ENCODE measurements at regions not wholly inside any gene's neighbourhood (a gene's known extent, or its start where the extent isn't known, plus 50 kb on each side); places are given as distances from the start of the nearest gene placed in this dataset.

GRCh38 chr20:52775786-52776185, 196.4 kb upstream of the TSHZ2 start:
- DNase-seq = no peak

- DNase-seq = no peak
These were observed 203.5 kb upstream of the TSHZ2 start for GRCh38 chr20:52768694-52769093.

DNA sequence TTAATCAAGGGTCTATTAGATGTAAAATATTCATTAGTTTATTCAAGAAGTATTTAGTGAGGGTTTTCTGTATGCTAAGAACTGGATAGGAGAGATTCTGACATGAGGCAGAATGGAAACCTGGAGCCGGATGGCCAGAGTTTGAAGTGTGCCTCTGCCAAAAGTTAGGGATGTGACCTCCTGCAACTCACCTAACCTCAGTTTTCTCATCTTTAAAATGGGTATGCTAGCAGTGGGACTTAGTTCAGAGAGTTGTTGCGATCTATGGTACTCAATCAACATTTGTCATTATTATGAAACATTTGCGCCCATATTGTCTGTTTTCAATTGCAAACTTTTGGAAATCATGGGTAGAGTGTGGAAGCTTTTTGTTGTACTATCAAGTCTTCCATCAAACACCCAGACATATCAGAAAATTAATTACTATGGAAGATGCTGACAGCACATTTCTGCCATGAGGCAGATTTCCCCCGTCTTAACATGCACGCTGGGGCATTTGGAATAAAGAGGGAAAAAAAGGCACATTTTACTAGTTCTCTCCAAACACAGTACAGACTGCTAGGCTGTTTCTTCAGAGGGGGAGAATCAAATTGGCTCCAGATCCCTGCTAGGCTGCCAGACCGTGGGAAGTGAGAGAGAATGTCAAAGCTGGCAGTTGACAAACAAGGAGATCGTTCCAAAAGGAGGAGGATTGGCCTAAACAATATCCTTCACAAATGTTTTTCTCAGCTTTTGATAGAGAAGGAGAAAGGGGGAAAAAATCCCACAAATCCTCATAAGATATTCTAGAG, 205.3 kb upstream of the TSHZ2 start:
- DNase-seq = no peak

DNA sequence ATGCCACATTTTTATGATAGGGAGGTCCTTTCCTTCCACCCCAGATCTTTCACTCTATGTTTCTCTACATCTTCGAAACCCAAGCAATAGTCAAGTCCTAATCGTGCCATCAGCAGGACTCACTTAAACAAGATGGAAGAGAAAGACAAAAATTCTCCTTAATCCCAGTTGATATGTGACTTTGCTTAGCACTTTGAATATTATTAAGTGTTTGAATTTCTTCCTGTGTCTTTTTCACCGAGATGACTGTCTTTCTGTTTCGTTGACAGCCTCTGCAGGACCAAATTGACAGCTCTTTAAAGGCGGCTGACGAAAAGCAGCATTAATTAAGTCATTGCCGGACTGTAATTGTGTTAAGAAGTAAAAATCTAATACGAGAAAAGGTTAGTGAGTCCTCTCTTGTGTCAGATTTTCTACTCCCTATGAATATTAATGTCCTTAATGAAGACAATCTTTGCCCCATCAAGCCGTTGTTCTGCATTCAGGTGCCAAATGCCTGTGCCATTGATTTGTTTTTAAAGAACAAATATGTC, 208.8 kb upstream of the TSHZ2 start:
- DNase-seq = no peak

DNA sequence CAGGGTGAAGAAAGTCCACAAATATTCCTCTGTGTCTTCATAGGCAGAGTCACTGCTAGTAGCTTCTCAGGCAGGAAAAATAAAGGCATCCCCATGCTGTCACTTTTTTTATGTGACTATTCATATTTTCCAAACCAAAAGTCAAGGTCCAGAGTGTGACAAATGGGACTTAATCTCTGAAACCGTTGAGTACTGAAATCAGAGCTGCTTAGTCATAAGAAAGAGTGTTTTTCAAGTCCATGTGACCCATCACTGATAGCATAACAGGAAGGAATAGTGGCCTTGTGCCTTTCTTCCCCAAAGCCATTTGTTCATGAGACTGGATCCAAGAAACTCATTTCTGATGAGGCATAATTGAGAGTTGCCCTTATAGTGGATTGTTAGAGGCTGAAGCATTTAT, 210.3 kb upstream of the TSHZ2 start:
- DNase-seq = no peak

DNA sequence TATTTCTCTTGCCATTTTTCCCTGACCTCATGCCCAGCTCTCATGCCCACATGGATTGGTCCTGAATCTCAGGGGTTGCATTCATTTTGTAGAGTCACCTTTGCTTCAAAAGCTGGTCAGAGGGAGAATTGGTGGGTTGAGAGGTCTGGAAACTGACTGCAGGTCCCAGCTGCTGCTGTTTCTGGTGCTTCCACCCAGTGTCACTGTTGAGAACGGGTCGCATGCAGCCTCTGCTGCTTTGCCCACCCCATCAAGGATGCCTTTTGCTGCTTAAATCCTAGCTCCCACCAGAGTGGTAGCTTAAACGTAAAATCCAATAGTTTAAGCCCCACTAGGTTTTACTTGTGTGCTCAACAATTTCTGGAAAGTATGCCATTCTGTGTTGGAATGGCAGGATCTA, 211.4 kb upstream of the TSHZ2 start:
- DNase-seq = no peak

DNA sequence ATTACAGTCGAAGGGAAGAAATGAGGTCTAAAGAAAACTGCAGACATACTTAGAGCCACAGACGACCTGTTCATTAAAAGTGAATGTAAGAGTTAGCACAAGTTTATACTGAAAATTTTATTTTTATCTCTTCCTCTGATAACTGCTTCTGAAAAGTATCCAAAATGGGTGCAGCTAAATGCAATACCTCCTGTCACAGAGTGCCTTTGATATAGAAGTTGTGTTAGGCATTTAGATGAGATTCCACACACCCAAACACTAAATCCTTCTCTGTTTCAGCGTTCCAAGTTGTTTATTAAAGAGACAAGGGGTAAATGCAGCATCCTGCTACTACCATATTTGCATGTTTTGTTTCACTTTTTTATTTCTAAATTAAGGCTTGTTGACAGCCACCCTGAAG, 214.7 kb upstream of the TSHZ2 start:
- DNase-seq = no peak

- DNase-seq = no peak
These were observed 216.4 kb upstream of the TSHZ2 start for GRCh38 chr20:52755744-52756143.

GRCh38 chr20:52754366-52754765, 217.8 kb upstream of the TSHZ2 start:
- no peak for DNase-seq

DNA sequence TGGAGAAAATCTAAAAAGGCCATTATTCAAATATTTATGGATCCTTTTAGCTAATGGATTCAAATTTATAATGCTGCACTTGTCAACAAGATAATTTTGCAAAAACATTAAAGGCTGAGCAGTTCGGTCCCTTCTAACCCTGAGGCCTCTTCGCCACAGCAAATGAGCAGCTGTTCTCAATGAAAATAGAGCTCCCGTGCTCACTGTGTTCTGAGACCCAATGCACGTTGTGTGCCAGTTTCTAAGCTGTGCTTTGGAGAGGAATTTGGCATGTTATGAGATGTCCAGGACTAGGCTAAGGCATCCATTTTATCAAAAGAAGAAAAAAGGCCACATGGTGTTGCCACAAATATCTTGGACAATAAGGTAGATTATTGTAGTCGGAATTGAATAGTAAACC, 220.1 kb upstream of the TSHZ2 start:
- peak in 1 of 14 donors; percentile 5 for DNase-seq

DNA sequence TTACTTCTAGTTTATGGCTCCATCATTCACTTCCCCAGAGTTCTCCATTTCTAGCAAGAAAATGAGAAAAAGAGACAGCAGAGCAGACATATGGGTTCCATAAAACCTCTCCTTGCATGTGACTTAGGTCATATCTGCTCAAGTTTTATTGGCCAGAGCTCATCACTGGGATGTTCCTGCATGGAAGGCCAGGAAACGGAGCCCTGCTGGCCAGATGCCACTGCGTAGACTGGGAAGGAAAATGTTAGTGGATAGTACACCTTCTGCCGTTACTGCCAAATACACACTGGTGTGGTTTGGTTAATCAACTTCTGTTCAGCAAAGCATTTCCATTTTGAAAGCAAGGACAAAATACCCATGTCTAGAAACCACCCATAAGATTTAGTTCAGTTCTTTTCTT, 220.6 kb upstream of the TSHZ2 start:
- DNase-seq = no peak

DNA sequence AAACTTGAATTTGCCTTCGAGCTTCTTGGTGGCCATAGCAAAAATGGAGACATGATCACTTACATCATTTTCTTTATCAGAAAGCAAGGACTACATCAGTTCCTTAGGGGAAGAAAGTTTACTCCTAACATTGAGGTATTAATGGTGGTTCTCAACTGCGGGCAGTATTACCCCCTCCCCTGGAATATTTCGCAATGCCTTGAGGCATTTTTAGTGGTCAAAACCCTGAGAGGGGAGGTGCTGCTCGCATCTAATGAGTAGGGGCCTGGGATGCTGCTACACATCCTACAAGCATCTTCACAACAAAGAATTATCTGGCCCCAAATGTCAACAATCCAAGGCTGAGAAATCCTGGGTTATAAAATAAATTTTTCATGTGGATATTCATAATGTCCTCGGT, 222.2 kb upstream of the TSHZ2 start:
- DNase-seq = no peak

GRCh38 chr20:52748990-52749389, 223.2 kb upstream of the TSHZ2 start:
- no peak for DNase-seq

DNA sequence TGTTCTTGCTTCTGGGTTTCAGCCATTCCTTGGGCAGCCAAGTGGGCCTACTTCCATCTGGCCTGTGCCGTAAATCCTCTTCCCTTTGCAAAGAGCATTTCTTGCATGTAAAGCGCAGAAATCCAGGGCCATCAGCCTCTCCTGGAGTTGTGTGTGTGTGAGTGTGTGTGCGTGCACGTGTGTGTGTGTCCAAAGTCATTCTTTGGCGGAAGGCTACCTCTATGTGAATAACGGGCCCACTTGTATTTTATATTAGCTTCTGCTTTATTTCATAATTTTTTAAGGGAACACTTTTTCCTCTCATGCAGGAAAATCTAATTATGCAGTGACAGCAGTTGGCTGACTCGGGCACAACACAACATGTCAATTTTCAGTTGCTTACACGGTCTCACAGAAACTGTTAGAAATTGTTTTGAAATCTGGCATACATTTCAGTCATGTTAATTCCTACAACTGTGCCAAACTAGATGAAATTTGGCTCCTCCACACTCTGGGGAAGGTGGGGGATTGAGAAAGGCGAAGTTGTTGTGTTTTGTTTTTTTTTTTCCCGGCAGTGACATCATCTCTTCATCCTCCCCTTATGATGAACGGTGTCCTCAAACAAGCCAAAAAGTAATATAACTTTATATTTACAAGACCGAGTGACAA, 223.7 kb upstream of the TSHZ2 start:
- DNase-seq = peak in 1 of 14 donors; percentile 28

- no peak for DNase-seq
These were observed 224.3 kb upstream of the TSHZ2 start for GRCh38 chr20:52747845-52748284.

- no peak for DNase-seq
These were observed 225.4 kb upstream of the TSHZ2 start for GRCh38 chr20:52746770-52747169.

DNA sequence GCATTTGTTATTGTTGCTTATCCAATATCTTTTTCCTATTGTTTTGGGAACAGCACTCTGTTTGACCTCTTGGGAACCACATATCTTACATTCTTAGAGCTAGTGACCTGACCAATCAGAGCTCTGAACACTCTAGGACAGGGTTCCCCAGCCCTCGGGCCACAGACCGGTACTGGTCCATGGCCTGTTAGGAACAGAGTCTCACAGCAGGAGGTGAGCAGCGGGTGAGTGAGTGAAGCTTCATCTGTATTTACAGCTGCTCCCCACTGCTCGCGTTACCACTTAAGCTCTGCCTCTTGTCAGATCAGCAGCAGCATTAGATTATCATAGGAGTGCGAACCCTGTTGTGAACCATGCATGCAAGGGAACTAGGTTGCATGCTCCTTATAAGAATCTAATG, 226.0 kb upstream of the TSHZ2 start:
- DNase-seq = no peak

DNA sequence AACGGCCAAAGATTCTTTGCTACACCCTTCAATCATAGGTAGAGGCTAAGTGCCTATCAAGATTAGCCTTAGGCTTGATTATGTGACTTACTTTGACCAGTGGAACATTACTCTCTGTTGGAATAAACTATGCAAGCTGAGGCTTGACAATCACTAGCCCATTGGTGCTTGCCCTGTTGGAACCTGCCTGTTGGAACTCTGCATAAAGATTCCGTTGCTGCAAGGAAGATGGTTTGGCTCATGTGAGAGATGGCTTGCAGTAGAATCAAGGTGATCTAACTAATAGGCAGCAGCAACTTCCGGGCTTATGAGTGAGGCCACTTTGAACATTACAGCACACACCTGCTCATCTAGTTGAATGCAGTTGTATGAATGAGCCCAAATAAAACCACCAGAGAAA, 227.7 kb upstream of the TSHZ2 start:
- no peak for DNase-seq

- DNase-seq = no peak
These were observed 234.1 kb upstream of the TSHZ2 start for GRCh38 chr20:52738081-52738480.

GRCh38 chr20:52736507-52736906, 235.7 kb upstream of the TSHZ2 start:
- DNase-seq = no peak

DNA sequence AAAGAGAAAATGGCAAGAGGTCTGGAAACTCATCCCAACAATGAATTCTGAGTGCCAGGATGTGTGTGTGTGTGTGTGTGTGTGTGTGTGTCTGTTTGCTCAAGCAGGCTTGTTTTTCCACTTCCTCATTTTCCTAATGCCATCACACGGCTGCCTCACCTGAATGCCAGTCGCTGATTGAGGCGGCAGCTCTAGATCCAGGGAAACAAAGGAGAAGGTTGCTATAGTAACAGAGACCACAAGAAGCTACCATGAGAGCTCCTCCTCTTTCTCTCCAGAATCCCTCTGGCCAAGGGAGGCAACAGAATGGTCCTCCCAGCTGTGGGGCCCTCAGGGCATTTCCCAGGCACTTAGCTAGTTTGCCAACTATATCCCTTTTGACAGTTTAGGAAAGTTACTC, 241.1 kb upstream of the TSHZ2 start:
- DNase-seq = no peak

DNA sequence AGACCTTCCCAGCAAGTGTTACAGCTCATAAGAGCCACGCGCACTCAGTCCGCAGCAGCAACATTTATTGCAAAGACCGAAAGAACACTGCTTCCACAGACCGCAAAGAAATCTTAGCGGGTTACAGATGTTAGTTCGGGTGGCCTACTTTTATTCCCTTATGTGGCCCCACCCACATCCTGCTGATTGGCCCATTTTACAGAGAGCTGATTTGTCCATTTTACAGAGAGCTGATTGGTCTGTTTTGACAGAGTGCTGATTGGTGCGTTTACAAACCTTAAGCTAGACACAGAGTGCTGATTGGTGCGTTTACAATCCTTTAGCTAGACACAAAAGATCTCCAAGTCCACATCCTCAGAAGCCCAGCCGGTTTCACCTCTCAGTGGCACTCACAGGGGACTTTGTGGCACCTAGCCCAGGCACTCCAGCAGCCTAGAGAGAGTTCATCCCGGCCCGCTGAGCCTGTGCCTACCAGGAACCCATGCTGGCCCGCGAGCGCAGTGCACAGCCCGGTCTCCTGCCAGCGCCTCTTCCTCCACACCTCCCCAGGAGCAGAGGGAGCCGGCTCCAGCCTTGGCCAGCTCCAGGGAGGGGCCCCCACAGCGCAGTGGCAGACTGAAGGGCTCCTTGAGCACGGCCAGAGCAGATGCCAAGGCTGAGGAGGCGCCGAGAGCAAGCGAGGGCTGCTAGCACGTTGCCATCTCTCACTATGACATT, 244.3 kb upstream of the TSHZ2 start:
- no peak for DNase-seq

DNA sequence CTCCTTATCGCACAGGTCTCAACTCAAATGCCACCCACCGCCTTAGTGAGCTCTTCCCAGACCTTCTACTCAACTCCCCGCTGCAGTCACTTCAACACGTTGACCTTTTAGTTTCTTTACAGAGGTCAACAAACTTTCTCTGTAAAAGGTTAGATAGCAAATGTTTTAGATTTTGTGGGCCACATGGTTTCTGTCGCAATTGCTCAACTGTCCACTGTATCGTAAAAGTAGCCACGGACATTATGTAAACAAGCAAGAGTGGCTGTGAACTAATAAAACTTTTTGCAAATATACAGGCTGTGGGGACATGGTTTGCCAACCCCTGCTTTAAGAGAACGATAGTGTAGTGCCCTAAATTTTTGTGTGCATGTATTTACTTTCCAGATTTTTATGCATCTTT, 247.6 kb upstream of the TSHZ2 start:
- DNase-seq = no peak
